Endothelial cell (in vitro differentiated cells): ENCODE measurements at regions not wholly inside any gene's neighbourhood (a gene's known extent, or its start where the extent isn't known, plus 50 kb on each side); places are given as distances from the start of the nearest gene placed in this dataset.
"Not testable (repeated sequence)": the region's sequence is repeated elsewhere in the genome, so short reads cannot be mapped to it uniquely, and the experiment has no call there.

Experiments
- DNase-seq: peaks from one replicate; pipeline ENCODE4 v3.0.0; 2021; ENCODE audit warnings: low spot score
- H3K27ac Mint-ChIP-seq: one replicate; pipeline ENCODE4 v1.8.0; 2021; ENCODE audit warnings: mixed read lengths, inconsistent platforms; ENCODE audit not compliant: unreplicated experiment
- H3K27me3 Mint-ChIP-seq: one replicate; pipeline ENCODE4 v1.8.0; 2021; ENCODE audit warnings: mild to moderate bottlenecking, moderate library complexity, mixed read lengths, inconsistent platforms; ENCODE audit not compliant: unreplicated experiment
- H3K36me3 Mint-ChIP-seq: one replicate; pipeline ENCODE4 v1.8.0; 2021; ENCODE audit warnings: mild to moderate bottlenecking, low read depth, mixed read lengths, inconsistent platforms; ENCODE audit not compliant: unreplicated experiment
- H3K4me1 Mint-ChIP-seq: one replicate; pipeline ENCODE4 v1.8.0; 2021; ENCODE audit warnings: mild to moderate bottlenecking, mixed read lengths, inconsistent platforms; ENCODE audit not compliant: unreplicated experiment
- H3K4me3 Mint-ChIP-seq: one replicate; pipeline ENCODE4 v1.8.0; 2021; ENCODE audit warnings: mild to moderate bottlenecking, mixed read lengths, inconsistent platforms; ENCODE audit not compliant: unreplicated experiment
- H3K9me3 Mint-ChIP-seq: one replicate; pipeline ENCODE4 v1.8.0; 2021; ENCODE audit warnings: mixed read lengths, inconsistent platforms; ENCODE audit not compliant: unreplicated experiment
- CTCF ChIP-seq: fragments of 200-600 bp; sonication (generic); IDR thresholded peaks from one replicate; pipeline ENCODE4 v1.5.0; 2021; ENCODE audit warnings: antibody characterized with exemption; ENCODE audit not compliant: unreplicated experiment

GRCh38 chr13:105847527-105848291 lies 687.8 kb downstream of the EFNB2 start:
- Mint-ChIP-seq H3K4me1 (peaks cover 12% of the 10 kb centered on the region), H3K27me3 (no peaks in the 10 kb centered on the region), H3K27ac (no peak overlapping the region), H3K36me3 (no peaks in the 10 kb centered on the region), H3K4me3 (no peak overlapping the region), H3K9me3 (no peaks in the 10 kb centered on the region)
- no peak for DNase-seq
- no peak for TF ChIP-seq CTCF

GRCh38 chr13:105846923-105847322 lies 688.5 kb downstream of the EFNB2 start:
- Mint-ChIP-seq H3K36me3 (no peaks in the 10 kb centered on the region), H3K4me3 (no peak overlapping the region), H3K27me3 (no peaks in the 10 kb centered on the region), H3K9me3 (no peaks in the 10 kb centered on the region), H3K27ac (no peak overlapping the region), H3K4me1 (peaks cover 12% of the 10 kb centered on the region)
- DNase-seq, result no peak
- TF ChIP-seq CTCF, result no peak

DNA sequence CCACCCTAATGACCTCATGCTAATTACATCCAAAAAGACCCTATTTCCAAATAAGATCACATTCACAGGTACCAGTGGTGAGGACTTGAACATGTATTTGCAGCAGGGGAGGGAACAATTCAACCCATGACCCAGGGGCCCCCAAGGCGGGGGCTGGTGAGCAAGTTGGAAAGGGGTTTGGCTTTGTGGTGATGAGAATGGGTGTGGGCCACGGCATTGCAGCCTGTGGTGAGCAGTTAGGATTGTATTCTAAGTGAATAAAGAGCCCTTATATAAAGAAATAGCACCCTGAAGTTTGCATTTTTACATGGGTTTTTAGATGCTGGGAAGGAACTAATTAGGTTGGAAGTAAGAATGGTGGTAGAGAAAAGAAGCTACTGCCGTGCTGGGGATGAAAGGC lies 694.2 kb downstream of the EFNB2 start:
- Mint-ChIP-seq H3K36me3 (no peaks in the 10 kb centered on the region), H3K27ac (no peak overlapping the region), H3K9me3 (no peaks in the 10 kb centered on the region), H3K27me3 (peaks cover 3% of the 10 kb centered on the region), H3K4me1 (no peaks in the 10 kb centered on the region), H3K4me3 (no peak overlapping the region)
- DNase-seq, result no peak
- no peak for TF ChIP-seq CTCF

GRCh38 chr13:105838231-105838630 lies 697.2 kb downstream of the EFNB2 start:
- no peaks in the 10 kb centered on the region for H3K36me3 Mint-ChIP-seq
- no peak for TF ChIP-seq CTCF
- no peak for DNase-seq
- H3K27ac Mint-ChIP-seq, result no peak overlapping the region
- peaks cover 3% of the 10 kb centered on the region for H3K27me3 Mint-ChIP-seq
- H3K4me3 Mint-ChIP-seq, result no peak overlapping the region
- H3K9me3 Mint-ChIP-seq, result no peaks in the 10 kb centered on the region
- H3K4me1 Mint-ChIP-seq, result peaks cover 5% of the 10 kb centered on the region

- H3K9me3 Mint-ChIP-seq, H3K4me3 Mint-ChIP-seq, H3K27ac Mint-ChIP-seq, H3K27me3 Mint-ChIP-seq, H3K36me3 Mint-ChIP-seq, DNase-seq, H3K4me1 Mint-ChIP-seq: not testable (repeated sequence)
Observed at GRCh38 chr13:105837295-105837694, 698.2 kb downstream of the EFNB2 start.
